CD4-positive, alpha-beta T cell (primary cell): ENCODE measurements at regions not wholly inside any gene's neighbourhood (a gene's known extent, or its start where the extent isn't known, plus 50 kb on each side); places are given as distances from the start of the nearest gene placed in this dataset.

Experiments
- ATAC-seq: fragments of 200-7000 bp; cut with Tn5 transposase; one replicate; pipeline ENCODE4 v1.10.0; 2022; ENCODE audit warnings: mild to moderate bottlenecking; ENCODE audit not compliant: poor library complexity
- CTCF ChIA-PET: fragments of 350-600 bp; sonication (Branson Sonifier 250); formaldehyde crosslinking; loops from one replicate; lab custom pipeline; 2021; ENCODE audit warnings: antibody characterized with exemption, inconsistent platforms; lab: Charles Lee
- POLR2A ChIA-PET: fragments of 350-600 bp; sonication (Branson Sonifier 250); formaldehyde crosslinking; loops from one replicate; lab custom pipeline; 2021; ENCODE audit warnings: antibody characterized with exemption, inconsistent platforms; lab: Charles Lee
- DNase-seq, 14 experiments: peaks; one replicate each; pipeline ENCODE4 v3.0.0-alpha.2; 2013 to 2020; ENCODE audit warnings: mixed read lengths in 2 of 14
- H3K27ac ChIP-seq, 2 donors: one replicate each; pipeline versions ENCODE4 v1.5.1 to v1.7.0; 2013; ENCODE audit warnings: low read length in 2 of 2, low read depth in 1 of 2, mild to moderate bottlenecking in 1 of 2
- H3K27me3 ChIP-seq, 2 experiments: 1 replicate in 1 of 2; 2 replicates in 1 of 2; pipeline versions ENCODE4 v1.6.1 to v1.7.0; 2013; ENCODE audit warnings: low read length in 2 of 2, control low read depth in 1 of 2, mild to moderate bottlenecking in 1 of 2, moderate library complexity in 1 of 2; ENCODE audit not compliant: insufficient read depth in 2 of 2, control insufficient read depth in 1 of 2
- H3K36me3 ChIP-seq: one replicate; pipeline ENCODE4 v1.6.1; 2013; ENCODE audit warnings: low read length, control low read depth; ENCODE audit not compliant: insufficient read depth
- H3K4me1 ChIP-seq: one replicate; pipeline ENCODE4 v1.6.1; 2013; ENCODE audit warnings: low read length, control low read depth; ENCODE audit not compliant: insufficient read depth
- H3K4me3 ChIP-seq: one replicate; pipeline ENCODE4 v1.5.1; 2013; ENCODE audit warnings: mild to moderate bottlenecking, low read length, moderate library complexity
- H3K9me3 ChIP-seq, 2 experiments: 1 replicate in 1 of 2; 2 replicates in 1 of 2; pipeline versions ENCODE4 v1.6.1 to v1.7.0; 2013; ENCODE audit warnings: low read length in 2 of 2, mild to moderate bottlenecking in 2 of 2, control low read depth in 1 of 2, moderate library complexity in 1 of 2; ENCODE audit not compliant: control insufficient read depth in 1 of 2, insufficient read depth in 1 of 2
- H3K27ac Mint-ChIP-seq: one replicate; pipeline ENCODE4 v1.8.0; 2020; ENCODE audit warnings: mixed read lengths
- H3K27me3 Mint-ChIP-seq: one replicate; pipeline ENCODE4 v1.8.0; 2021; ENCODE audit warnings: mixed read lengths
- H3K36me3 Mint-ChIP-seq: one replicate; pipeline ENCODE4 v1.8.0; 2021; ENCODE audit warnings: low read depth, mixed read lengths
- H3K4me1 Mint-ChIP-seq: one replicate; pipeline ENCODE4 v1.8.0; 2021; ENCODE audit warnings: low read depth, mixed read lengths
- H3K4me3 Mint-ChIP-seq: one replicate; pipeline ENCODE4 v1.8.0; 2020; ENCODE audit warnings: mild to moderate bottlenecking, mixed read lengths
- H3K9me3 Mint-ChIP-seq: one replicate; pipeline ENCODE4 v1.8.0; 2020; ENCODE audit warnings: mixed read lengths
- intact Hi-C, 2 experiments: fragments of 100-400 bp; cut with DNase I in 1 of 2; cut with micrococcal nuclease in 1 of 2; formaldehyde crosslinking; loops; one replicate each; pipeline versions ENCODE4 v1.15.1 to v1.9.0; 2023 to 2025; cut with DNase I, micrococcal nuclease
- TF ChIP-seq, protein P1 (sequence below): fragments of 200-600 bp; IDR thresholded peaks from one replicate; pipeline ENCODE4 v1.8.0; 2022; ENCODE audit warnings: antibody characterized with exemption, mild to moderate bottlenecking

- H3K27ac ChIP-seq, result no peak overlapping the region
- no peak for DNase-seq
- no peak overlapping the region for H3K4me3 ChIP-seq
- intact Hi-C loops, result no loop called here
- H3K27me3 ChIP-seq, result peaks cover 14 to 16% of the 10 kb centered on the region in 2 experiments
- no peaks in the 10 kb centered on the region for H3K4me1 ChIP-seq
- POLR2A ChIA-PET, result no interaction called here
- Mint-ChIP-seq H3K4me1 (no peaks in the 10 kb centered on the region), H3K4me3 (no peak overlapping the region), H3K36me3 (no peaks in the 10 kb centered on the region), H3K27ac (no peak overlapping the region), H3K9me3 (no peaks in the 10 kb centered on the region), H3K27me3 (peaks cover 32% of the 10 kb centered on the region)
- H3K36me3 ChIP-seq, result no peaks in the 10 kb centered on the region
- peaks cover 0 to 24% of the 10 kb centered on the region in 2 experiments for H3K9me3 ChIP-seq
- CTCF ChIA-PET, result no interaction called here
- TF ChIP-seq, protein P1, sequence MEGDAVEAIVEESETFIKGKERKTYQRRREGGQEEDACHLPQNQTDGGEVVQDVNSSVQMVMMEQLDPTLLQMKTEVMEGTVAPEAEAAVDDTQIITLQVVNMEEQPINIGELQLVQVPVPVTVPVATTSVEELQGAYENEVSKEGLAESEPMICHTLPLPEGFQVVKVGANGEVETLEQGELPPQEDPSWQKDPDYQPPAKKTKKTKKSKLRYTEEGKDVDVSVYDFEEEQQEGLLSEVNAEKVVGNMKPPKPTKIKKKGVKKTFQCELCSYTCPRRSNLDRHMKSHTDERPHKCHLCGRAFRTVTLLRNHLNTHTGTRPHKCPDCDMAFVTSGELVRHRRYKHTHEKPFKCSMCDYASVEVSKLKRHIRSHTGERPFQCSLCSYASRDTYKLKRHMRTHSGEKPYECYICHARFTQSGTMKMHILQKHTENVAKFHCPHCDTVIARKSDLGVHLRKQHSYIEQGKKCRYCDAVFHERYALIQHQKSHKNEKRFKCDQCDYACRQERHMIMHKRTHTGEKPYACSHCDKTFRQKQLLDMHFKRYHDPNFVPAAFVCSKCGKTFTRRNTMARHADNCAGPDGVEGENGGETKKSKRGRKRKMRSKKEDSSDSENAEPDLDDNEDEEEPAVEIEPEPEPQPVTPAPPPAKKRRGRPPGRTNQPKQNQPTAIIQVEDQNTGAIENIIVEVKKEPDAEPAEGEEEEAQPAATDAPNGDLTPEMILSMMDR, result no peak
- ATAC-seq, result no peak
These were observed 300.9 kb downstream of the C16orf95 start for GRCh38 chr16:87016046-87017035.

DNA sequence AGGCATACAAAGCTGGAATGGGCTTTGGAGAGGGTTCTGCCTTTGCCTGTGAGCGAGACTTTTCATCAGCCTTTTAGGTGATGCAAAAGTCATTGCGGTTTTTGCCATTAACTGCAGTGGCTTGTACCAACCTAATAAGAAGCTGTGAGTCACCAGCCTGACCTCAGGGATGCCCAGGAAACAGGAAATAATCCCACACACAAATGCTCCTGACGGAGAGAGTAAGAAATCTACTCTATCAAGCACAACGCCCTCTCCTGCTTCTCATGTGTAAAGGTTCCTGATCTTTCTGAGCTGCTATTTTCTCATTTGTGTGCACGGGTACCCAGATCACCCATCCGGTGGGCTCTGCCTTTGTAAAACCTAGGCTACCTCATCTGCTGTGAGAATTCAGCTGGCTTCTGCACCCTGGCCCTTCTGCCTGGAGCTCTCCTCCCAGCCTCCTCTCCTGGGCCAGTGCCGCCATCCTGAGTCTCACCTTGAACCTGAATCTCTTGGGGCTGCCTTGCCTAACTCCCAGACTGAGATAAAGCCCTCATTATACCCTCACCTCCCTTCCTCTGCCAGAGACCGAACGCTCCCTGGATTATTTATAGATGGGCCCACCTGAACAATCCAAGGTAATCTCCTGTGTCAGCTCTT, 299.7 kb downstream of the C16orf95 start:
- DNase-seq, result no peak
- H3K4me1 Mint-ChIP-seq, result no peaks in the 10 kb centered on the region
- TF ChIP-seq, protein P1, result no peak
- peaks cover 32% of the 10 kb centered on the region for H3K27me3 Mint-ChIP-seq
- no peak overlapping the region for H3K27ac Mint-ChIP-seq
- CTCF ChIA-PET, result no interaction called here
- Histone ChIP-seq H3K9me3 (peaks cover 0 to 24% of the 10 kb centered on the region in 2 experiments), H3K27me3 (peaks cover 14 to 16% of the 10 kb centered on the region in 2 experiments), H3K4me3 (no peak overlapping the region), H3K27ac (no peak overlapping the region), H3K36me3 (no peaks in the 10 kb centered on the region), H3K4me1 (no peaks in the 10 kb centered on the region)
- no peak for ATAC-seq
- intact Hi-C loops, result no loop called here
- no peak overlapping the region for H3K4me3 Mint-ChIP-seq
- H3K9me3 Mint-ChIP-seq, result no peaks in the 10 kb centered on the region
- no peaks in the 10 kb centered on the region for H3K36me3 Mint-ChIP-seq
- POLR2A ChIA-PET, result no interaction called here

DNA sequence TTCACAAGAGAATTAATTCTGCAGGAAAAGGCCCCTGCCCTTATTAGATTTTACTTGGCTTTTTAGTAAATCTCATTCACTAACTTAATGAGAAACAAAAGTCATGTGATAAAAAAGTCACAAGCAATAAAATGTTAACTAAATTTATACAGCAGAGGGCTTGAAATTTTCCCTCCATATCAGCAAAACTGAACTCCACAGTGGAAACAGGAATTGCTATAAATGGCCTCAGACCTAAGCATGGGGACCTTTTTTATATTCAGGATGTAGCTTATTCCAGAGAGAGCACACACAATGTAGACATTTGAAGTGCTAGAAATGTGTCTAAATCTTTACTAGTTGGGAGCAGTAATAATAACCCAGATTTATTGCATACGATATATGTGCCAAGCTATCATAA, 291.5 kb downstream of the C16orf95 start:
- H3K9me3 Mint-ChIP-seq, result no peaks in the 10 kb centered on the region
- H3K4me1 Mint-ChIP-seq, result no peaks in the 10 kb centered on the region
- ChIA-PET CTCF (no interaction called here), POLR2A (no interaction called here)
- ATAC-seq (no peak), DNase-seq (no peak)
- Histone ChIP-seq H3K4me1 (no peaks in the 10 kb centered on the region), H3K9me3 (peaks cover 0 to 27% of the 10 kb centered on the region in 2 experiments), H3K27me3 (no peaks in the 10 kb centered on the region), H3K27ac (no peak overlapping the region), H3K4me3 (no peak overlapping the region), H3K36me3 (no peaks in the 10 kb centered on the region)
- no peak overlapping the region for H3K27ac Mint-ChIP-seq
- intact Hi-C loops, result no loop called here
- no peaks in the 10 kb centered on the region for H3K27me3 Mint-ChIP-seq
- no peaks in the 10 kb centered on the region for H3K36me3 Mint-ChIP-seq
- no peak overlapping the region for H3K4me3 Mint-ChIP-seq
- TF ChIP-seq, protein P1, result no peak
